B cell (primary cell): ENCODE measurements at regions not wholly inside any gene's neighbourhood (a gene's known extent, or its start where the extent isn't known, plus 50 kb on each side); places are given as distances from the start of the nearest gene placed in this dataset.
"Not testable (repeated sequence)": the region's sequence is repeated elsewhere in the genome, so short reads cannot be mapped to it uniquely, and the experiment has no call there.

Experiments
- ATAC-seq: fragments of 200-7000 bp; cut with Tn5 transposase; one replicate; pipeline ENCODE4 v1.10.0; 2021; ENCODE audit warnings: low read depth, mild to moderate bottlenecking, moderate number of reproducible peaks, moderate library complexity
- CTCF ChIA-PET: fragments of 350-600 bp; sonication (Branson Sonifier 250); formaldehyde crosslinking; loops from one replicate; lab custom pipeline; 2021; ENCODE audit warnings: antibody characterized with exemption, inconsistent platforms; lab: Charles Lee
- POLR2A ChIA-PET: fragments of 350-600 bp; sonication (Branson Sonifier 250); formaldehyde crosslinking; loops from one replicate; lab custom pipeline; 2021; ENCODE audit warnings: antibody characterized with exemption; lab: Charles Lee
- DNase-seq: peaks from one replicate; pipeline ENCODE4 v3.0.0; 2013
- H2AFZ ChIP-seq: 2 replicates; pipeline ENCODE4 v1.6.1; 2012; ENCODE audit warnings: mild to moderate bottlenecking, low read depth, low read length; ENCODE audit not compliant: insufficient read depth, poor library complexity, severe bottlenecking
- H3K27ac ChIP-seq, 2 donors: 1 replicate in 1 of 2; 2 replicates in 1 of 2; pipeline ENCODE4 v1.5.1; 2012 to 2013; ENCODE audit warnings: low read length in 2 of 2, mild to moderate bottlenecking in 2 of 2, moderate library complexity in 1 of 2
- H3K27me3 ChIP-seq, 4 experiments: fragments of 200-600 bp in 1 of 4; sonication (generic) in 1 of 4; replicated peaks in 1 of 4; 1 replicate in 2 of 4; 2 replicates in 2 of 4; pipeline versions ENCODE4 v1.6.1 to v1.7.0; 2013 to 2016; ENCODE audit warnings: low read length in 3 of 4, mild to moderate bottlenecking in 2 of 4, mixed read lengths in 1 of 4, moderate library complexity in 1 of 4; ENCODE audit not compliant: insufficient read depth in 4 of 4, control insufficient read depth in 3 of 4; ENCODE audit errors: control extremely low read depth in 1 of 4
- H3K36me3 ChIP-seq, 2 experiments: replicated peaks in 1 of 2; 1 replicate in 1 of 2; 2 replicates in 1 of 2; pipeline versions ENCODE4 v1.6.1 to v1.7.1; 2013; ENCODE audit warnings: low read length in 1 of 2; ENCODE audit not compliant: insufficient read depth in 2 of 2, control insufficient read depth in 1 of 2; ENCODE audit errors: control extremely low read depth in 1 of 2, extremely low read depth in 1 of 2
- H3K4me1 ChIP-seq, 2 donors: fragments of 200-600 bp in 1 of 2; sonication (generic) in 1 of 2; 1 replicate in 1 of 2; 2 replicates in 1 of 2; pipeline versions ENCODE4 v1.5.1 to v1.6.1; 2013 to 2017; ENCODE audit warnings: low read length in 2 of 2; ENCODE audit not compliant: control insufficient read depth in 2 of 2, insufficient read depth in 2 of 2
- H3K4me2 ChIP-seq: replicated peaks from 2 replicates; pipeline ENCODE3; 2012; ENCODE audit warnings: mild to moderate bottlenecking, low read depth, low read length; ENCODE audit not compliant: poor library complexity, severe bottlenecking
- H3K4me3 ChIP-seq, 5 experiments: fragments of 200-600 bp in 1 of 5; sonication (generic) in 1 of 5; 1 replicate in 3 of 5; 2 replicates in 2 of 5; pipeline versions ENCODE4 v1.5.1 to v1.7.0; 2011 to 2016; ENCODE audit warnings: low read length in 4 of 5, mild to moderate bottlenecking in 4 of 5, low read depth in 2 of 5, control low read depth in 1 of 5, moderate library complexity in 1 of 5; ENCODE audit not compliant: insufficient read depth in 1 of 5; ENCODE audit errors: control extremely low read depth in 1 of 5, extremely low read depth in 1 of 5
- H3K79me2 ChIP-seq: fragments of 200-600 bp; sonication (generic); one replicate; pipeline ENCODE4 v1.6.0; 2016; ENCODE audit warnings: low read length; ENCODE audit not compliant: control insufficient read depth, insufficient read depth
- H3K9ac ChIP-seq: fragments of 200-600 bp; sonication (generic); 2 replicates; pipeline ENCODE4 v1.6.1; 2017; ENCODE audit warnings: mild to moderate bottlenecking, low read length, moderate library complexity
- H3K9me3 ChIP-seq, 3 donors: one replicate each; pipeline versions ENCODE4 v1.6.1 to v1.7.1; 2013; ENCODE audit warnings: low read length in 2 of 3; ENCODE audit not compliant: control insufficient read depth in 2 of 3, insufficient read depth in 1 of 3; ENCODE audit errors: control extremely low read depth in 1 of 3
- H4K20me1 ChIP-seq: 2 replicates; pipeline ENCODE4 v1.6.0; 2012; ENCODE audit warnings: mild to moderate bottlenecking, low read length; ENCODE audit not compliant: insufficient read depth, control insufficient read depth, poor library complexity, severe bottlenecking
- H3K27ac Mint-ChIP-seq: one replicate; pipeline ENCODE4 v1.8.0; 2021; ENCODE audit warnings: mixed read lengths
- H3K27me3 Mint-ChIP-seq: one replicate; pipeline ENCODE4 v1.8.0; 2021; ENCODE audit warnings: mixed read lengths
- H3K4me1 Mint-ChIP-seq: one replicate; pipeline ENCODE4 v1.8.0; 2021; ENCODE audit warnings: mixed read lengths
- H3K4me3 Mint-ChIP-seq: one replicate; pipeline ENCODE4 v1.8.0; 2021; ENCODE audit warnings: mixed read lengths
- H3K9me3 Mint-ChIP-seq: one replicate; pipeline ENCODE4 v1.8.0; 2022; ENCODE audit warnings: mixed read lengths; ENCODE audit not compliant: insufficient read depth
- CTCF ChIP-seq: fragments of 200-600 bp; IDR thresholded peaks from one replicate; pipeline ENCODE4 v1.8.0; 2022; ENCODE audit warnings: antibody characterized with exemption, mild to moderate bottlenecking
- EZH2 ChIP-seq: IDR thresholded peaks from 2 replicates; pipeline ENCODE4 v1.6.1; 2012; ENCODE audit warnings: borderline replicate concordance, low read depth, mild to moderate bottlenecking, moderate library complexity, low read length; ENCODE audit not compliant: insufficient read depth, poor library complexity, severe bottlenecking
- WGBS: methylation state at CpG from one replicate; pipeline ENCODE4 v1.1.5; 2013; ENCODE audit warnings: missing lambda C conversion rate; ENCODE audit not compliant: insufficient coverage; 5-methylcytosine and 5-hydroxymethylcytosine counted together
- intact Hi-C: fragments of 100-400 bp; cut with micrococcal nuclease; formaldehyde crosslinking; loops from one replicate; pipeline ENCODE4 v1.10.0; 2022

DNA sequence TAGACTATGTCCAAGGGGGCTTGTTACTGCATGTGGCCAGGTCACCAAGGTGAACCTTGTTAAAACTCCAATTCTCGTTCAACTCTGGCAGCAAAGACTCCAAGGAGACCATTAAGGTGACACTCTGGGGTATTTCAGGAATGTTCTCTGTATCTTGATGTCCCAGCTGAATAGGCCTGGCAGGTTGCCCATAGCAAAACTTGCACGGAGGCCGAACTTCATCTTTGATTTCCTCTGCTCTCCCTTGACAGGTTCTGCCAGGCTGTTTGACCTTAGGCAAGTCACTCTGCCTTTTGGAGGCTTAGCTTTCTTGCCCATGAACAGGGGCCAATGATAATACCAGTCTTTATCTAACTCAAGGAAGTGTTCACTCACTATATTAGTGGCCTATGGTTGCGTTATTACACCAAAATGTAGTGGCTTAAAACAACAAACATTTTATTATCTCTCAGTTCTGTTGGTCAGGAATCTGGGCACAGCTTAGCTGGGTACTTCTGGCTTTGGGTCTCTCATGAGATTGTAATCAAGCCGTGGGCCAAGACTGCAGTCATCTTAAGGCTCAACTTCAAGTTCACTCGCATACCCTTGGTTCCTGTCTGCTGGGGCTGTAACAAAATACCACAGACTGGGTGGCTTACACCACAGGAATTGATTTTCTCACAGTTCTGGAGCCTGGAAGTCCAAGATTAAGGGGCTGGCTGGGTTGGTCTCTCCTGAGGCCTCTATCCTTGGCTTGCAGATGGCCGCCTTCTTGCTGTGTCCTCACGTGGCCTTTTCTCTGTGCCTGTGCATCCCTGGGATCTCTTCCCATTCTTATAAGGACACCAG is 168.5 kb downstream of the UTP18 start:
- no peak overlapping the region for H3K9ac ChIP-seq
- DNase-seq (no peak), ATAC-seq (no peak)
- H3K4me3 Mint-ChIP-seq, result no peak overlapping the region
- intact Hi-C loops, result no loop called here
- H3K4me3 ChIP-seq, result no peak overlapping the region
- ChIA-PET CTCF (no interaction called here), POLR2A (no interaction called here)
- H3K4me2 ChIP-seq, result no peak overlapping the region
- H2AFZ ChIP-seq, result no peak overlapping the region
- no peak overlapping the region for H3K27ac Mint-ChIP-seq
- peaks cover 4% of the 10 kb centered on the region for H3K4me1 Mint-ChIP-seq
- no peaks in the 10 kb centered on the region for H4K20me1 ChIP-seq
- no peaks in the 10 kb centered on the region for H3K27me3 ChIP-seq
- no peaks in the 10 kb centered on the region for H3K9me3 Mint-ChIP-seq
- H3K36me3 ChIP-seq, result no peaks in the 10 kb centered on the region
- H3K27me3 Mint-ChIP-seq, result peaks cover 6% of the 10 kb centered on the region
- no peaks in the 10 kb centered on the region for H3K79me2 ChIP-seq
- peaks cover 0 to 5% of the 10 kb centered on the region in 2 donors for H3K4me1 ChIP-seq
- WGBS, result 78% methylated on average over 7 of the region's 8 CpGs
- H3K9me3 ChIP-seq, result no peaks in the 10 kb centered on the region
- no peak overlapping the region for H3K27ac ChIP-seq
- TF ChIP-seq EZH2 (no peak), CTCF (no peak)

DNA sequence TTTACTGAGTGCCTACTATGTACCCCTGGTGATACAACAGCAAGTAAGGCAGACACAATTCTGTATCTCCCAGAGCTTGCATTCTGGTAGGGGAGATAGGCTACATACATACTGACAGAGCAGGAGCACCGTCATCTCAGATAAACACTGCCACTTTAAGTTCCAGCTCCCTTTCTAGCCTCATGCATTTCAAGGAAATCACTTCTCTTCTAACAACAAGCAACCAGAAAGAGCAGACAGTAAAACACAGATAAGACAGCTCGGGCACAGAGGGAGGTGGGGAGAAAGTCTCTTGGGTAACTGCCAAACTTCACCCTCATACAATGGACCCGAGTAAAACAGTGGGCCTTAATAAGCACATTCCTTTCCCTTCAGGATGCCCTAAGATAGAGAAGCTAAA is 169.6 kb downstream of the UTP18 start:
- H3K27ac ChIP-seq, H3K4me3 Mint-ChIP-seq, intact Hi-C loops: not testable (repeated sequence)

More for the DNA sequence above, 169.6 kb downstream of the UTP18 start:
- H3K27me3 ChIP-seq, H4K20me1 ChIP-seq, DNase-seq, H3K4me3 ChIP-seq, H3K27ac Mint-ChIP-seq, H3K4me1 Mint-ChIP-seq, H3K36me3 ChIP-seq, H2AFZ ChIP-seq, ATAC-seq, H3K4me2 ChIP-seq, POLR2A ChIA-PET, H3K9me3 Mint-ChIP-seq, H3K4me1 ChIP-seq, H3K79me2 ChIP-seq, H3K9ac ChIP-seq, CTCF ChIA-PET, H3K9me3 ChIP-seq: not testable (repeated sequence)
- no CpG with 5 or more reads among the region's 3 CpGs for WGBS
- H3K27me3 Mint-ChIP-seq, result peaks cover 11% of the 10 kb centered on the region
